ENCODE measurements at regions not wholly inside any gene's neighbourhood (a gene's known extent, or its start where the extent isn't known, plus 50 kb on each side); places are given as distances from the start of the nearest gene placed in this dataset.

- no peak for DNase-seq
Measured at GRCh38 chr6:56407883-56408410, 160.6 kb upstream of the COL21A1 start.

GRCh38 chr6:56406276-56407269 is 159.2 kb upstream of the COL21A1 start:
- DNase-seq, result no peak

GRCh38 chr6:56404599-56404998 is 157.2 kb upstream of the COL21A1 start:
- DNase-seq, result no peak

- DNase-seq, result no peak
Measured at GRCh38 chr6:56403745-56404144, 156.4 kb upstream of the COL21A1 start.

GRCh38 chr6:56401477-56402070 is 154.2 kb upstream of the COL21A1 start:
- no peak for DNase-seq

- DNase-seq, result no peak
Measured at GRCh38 chr6:56400273-56400672, 152.9 kb upstream of the COL21A1 start.

GRCh38 chr6:56399672-56400263 is 152.4 kb upstream of the COL21A1 start:
- DNase-seq, result peak; percentile 85

GRCh38 chr6:56399250-56399671 is 151.9 kb upstream of the COL21A1 start:
- DNase-seq, result peak; percentile 79

GRCh38 chr6:56396435-56396834 is 149.1 kb upstream of the COL21A1 start:
- DNase-seq, result no peak

- DNase-seq, result peak; percentile 12
Measured at GRCh38 chr6:56393615-56394612, 146.5 kb upstream of the COL21A1 start.

- no peak for DNase-seq
Measured at GRCh38 chr6:56388415-56388755, 141.0 kb upstream of the COL21A1 start.

GRCh38 chr6:56387621-56388414 is 140.4 kb upstream of the COL21A1 start:
- DNase-seq, result peak; percentile 52

GRCh38 chr6:56386717-56387116 is 139.3 kb upstream of the COL21A1 start:
- no peak for DNase-seq

GRCh38 chr6:56385981-56386593 is 138.7 kb upstream of the COL21A1 start:
- DNase-seq, result no peak

GRCh38 chr6:56383160-56383559 is 135.8 kb upstream of the COL21A1 start:
- no peak for DNase-seq

GRCh38 chr6:56382416-56382940 is 135.1 kb upstream of the COL21A1 start:
- no peak for DNase-seq

GRCh38 chr6:56381801-56382251 is 134.4 kb upstream of the COL21A1 start:
- DNase-seq, result peak; percentile 22

- no peak for DNase-seq
Measured at GRCh38 chr6:56380476-56380875, 133.1 kb upstream of the COL21A1 start.

GRCh38 chr6:56378966-56379585 is 131.7 kb upstream of the COL21A1 start:
- no peak for DNase-seq

GRCh38 chr6:56378507-56378906 is 131.1 kb upstream of the COL21A1 start:
- DNase-seq, result no peak

Measured in NCI-H69 (cell line).